ENCODE measurements at regions not wholly inside any gene's neighbourhood (a gene's known extent, or its start where the extent isn't known, plus 50 kb on each side); places are given as distances from the start of the nearest gene placed in this dataset.

- TF ChIP-seq EP300 (IDR thresholded peaks at IDR 0.05) (no peak), CTCF (IDR thresholded peaks at IDR 0.05) (no peak)
These were observed 182.4 kb downstream of the IRX1 start for GRCh38 chr5:3778000-3778550.
